GM12878 (cell line): ENCODE measurements at regions not wholly inside any gene's neighbourhood (a gene's known extent, or its start where the extent isn't known, plus 50 kb on each side); places are given as distances from the start of the nearest gene placed in this dataset.

Experiments used
- ATAC-seq: fragments of 200-7000 bp; cut with Tn5 transposase; 3 replicates; pipeline ENCODE4 v1.9.1; 2020; ENCODE audit warnings: mild to moderate bottlenecking, moderate library complexity
- BruUV-seq: library from RNA; stranded (reverse); fragments of 400-500 nt; replicated peaks from 2 replicates; lab custom pipeline; 2021; lab: Mats Ljungman, UMichigan
- CTCF ChIA-PET: fragments of 300-600 bp; sonication (Branson Sonifier 250); formaldehyde crosslinking; extraction: SDS; loops from one replicate; lab custom pipeline; 2021; ENCODE audit warnings: inconsistent platforms; lab: Yijun Ruan, JAX
- POLR2A ChIA-PET: fragments of 350-600 bp; formaldehyde crosslinking; extraction: SDS; loops from one replicate; lab custom pipeline; 2021; ENCODE audit warnings: inconsistent platforms; lab: Charles Lee
- RAD21 ChIA-PET: fragments of 300-600 bp; sonication (Branson Sonifier 250); formaldehyde crosslinking; loops from one replicate; lab custom pipeline; 2023; ENCODE audit warnings: antibody characterized with exemption; ENCODE audit not compliant: unreplicated experiment; lab: Charles Lee
- SMC1A ChIA-PET: fragments of 300-600 bp; sonication (Branson Sonifier 250); formaldehyde crosslinking; loops from one replicate; lab custom pipeline; 2023; ENCODE audit not compliant: unreplicated experiment, uncharacterized antibody; lab: Charles Lee
- DNase-seq: peaks from one replicate; pipeline ENCODE4 v3.0.0-alpha.2; 2011; ENCODE audit warnings: low read depth, low spot score
- FAIRE-seq: peaks from 3 replicates; lab custom pipeline; 2011; peaks lifted over from hg19 to GRCh38; lab: Jason Lieb, UNC
- H2AFZ ChIP-seq: 2 replicates; pipeline ENCODE4 v1.6.0; 2011; ENCODE audit warnings: low read depth, low read length, control low read depth; ENCODE audit not compliant: control insufficient read depth
- H3K27ac ChIP-seq: 2 replicates; pipeline ENCODE4 v1.5.1; 2011; ENCODE audit warnings: control low read depth; ENCODE audit not compliant: control insufficient read depth, insufficient read depth
- H3K27me3 ChIP-seq, 2 experiments: replicated peaks in 1 of 2; 2 replicates each; pipeline versions ENCODE4 v1.6.0 to v1.6.1; 2011; ENCODE audit warnings: low read length in 1 of 2; ENCODE audit not compliant: control insufficient read depth in 2 of 2, insufficient read depth in 2 of 2
- H3K36me3 ChIP-seq, 2 experiments: 2 replicates each; pipeline ENCODE4 v1.5.1; 2011; ENCODE audit warnings: low read length in 1 of 2; ENCODE audit not compliant: control insufficient read depth in 2 of 2, insufficient read depth in 2 of 2
- H3K4me1 ChIP-seq: 2 replicates; pipeline ENCODE4 v1.6.1; 2011; ENCODE audit warnings: mild to moderate bottlenecking, low read length, moderate library complexity, mixed read lengths; ENCODE audit not compliant: control insufficient read depth, insufficient read depth
- H3K4me2 ChIP-seq: 2 replicates; pipeline ENCODE4 v1.6.0; 2011; ENCODE audit warnings: control low read depth; ENCODE audit not compliant: control insufficient read depth, insufficient read depth
- H3K4me3 ChIP-seq: fragments of 200-600 bp; sonication (generic); 2 replicates; pipeline ENCODE4 v1.5.1; 2016
- H3K79me2 ChIP-seq: 2 replicates; pipeline ENCODE4 v1.6.0; 2011; ENCODE audit warnings: low read length; ENCODE audit not compliant: control insufficient read depth, insufficient read depth
- H3K9ac ChIP-seq: 2 replicates; pipeline ENCODE4 v1.8.0; 2011; ENCODE audit warnings: low read length, control low read depth, mixed read lengths; ENCODE audit not compliant: control insufficient read depth, insufficient read depth
- H3K9me3 ChIP-seq: replicated peaks from 3 replicates; pipeline ENCODE4 v1.5.1; 2011; ENCODE audit warnings: mild to moderate bottlenecking, low read length; ENCODE audit not compliant: control insufficient read depth, insufficient read depth
- H4K20me1 ChIP-seq: 2 replicates; pipeline ENCODE4 v1.6.0; 2011; ENCODE audit not compliant: control insufficient read depth, insufficient read depth
- DPF2 ChIP-seq: fragments of 450-650 bp; IDR thresholded peaks from 2 replicates; pipeline ENCODE4 v1.6.1; 2017; ENCODE audit warnings: mild to moderate bottlenecking
- HDAC2 ChIP-seq: fragments of 200-600 bp; sonication (generic); IDR thresholded peaks from 2 replicates; pipeline ENCODE4 v1.6.1; 2017
- JUND ChIP-seq: IDR thresholded peaks from 2 replicates; pipeline ENCODE4 v1.6.1; 2012; ENCODE audit warnings: low read depth, mild to moderate bottlenecking, low read length, improper control_type of control experiment, moderate library complexity
- MEF2B ChIP-seq: fragments of 450-650 bp; IDR thresholded peaks from 2 replicates; pipeline ENCODE4 v1.6.1; 2018; ENCODE audit warnings: mild to moderate bottlenecking, moderate library complexity; ENCODE audit not compliant: partially characterized antibody, poor library complexity, severe bottlenecking
- MYB ChIP-seq: fragments of 150-350 bp; IDR thresholded peaks from 2 replicates; pipeline ENCODE4 v1.6.1; 2014; ENCODE audit warnings: mild to moderate bottlenecking, low read depth, low read length, borderline replicate concordance
- NFYB ChIP-seq: IDR thresholded peaks from 2 replicates; pipeline ENCODE4 v1.6.1; 2011; ENCODE audit warnings: low read depth, mild to moderate bottlenecking, low read length, improper control_type of control experiment, moderate library complexity; ENCODE audit not compliant: insufficient read depth
- NRF1 ChIP-seq: conservative IDR thresholded peaks from 2 replicates; pipeline ENCODE4 v1.6.1; 2011; ENCODE audit warnings: mild to moderate bottlenecking, low read depth, low read length, improper control_type of control experiment
- POLR2A ChIP-seq: IDR thresholded peaks from 2 replicates; pipeline ENCODE4 v1.6.1; 2011; ENCODE audit warnings: low read depth, mild to moderate bottlenecking, low read length
- RBBP5 ChIP-seq: fragments of 200-600 bp; sonication (generic); conservative IDR thresholded peaks from 2 replicates; pipeline ENCODE4 v1.6.1; 2016
- SIN3A ChIP-seq: IDR thresholded peaks from 2 replicates; pipeline ENCODE4 v1.6.1; 2012; ENCODE audit warnings: low read depth, low read length, improper control_type of control experiment
- SPI1 ChIP-seq: IDR thresholded peaks from 2 replicates; pipeline ENCODE4 v1.6.1; 2011; ENCODE audit warnings: low read depth, mild to moderate bottlenecking, low read length, moderate library complexity, borderline replicate concordance; ENCODE audit not compliant: insufficient read depth
- ZBED1 ChIP-seq: IDR thresholded peaks from 2 replicates; pipeline ENCODE4 v1.6.1; 2016; ENCODE audit warnings: borderline replicate concordance
- WGBS: methylation state at CpG from one replicate; pipeline ENCODE4 v1.1.6; 2016; ENCODE audit warnings: low lambda C conversion rate; ENCODE audit not compliant: insufficient replicate concordance, insufficient coverage; ENCODE audit errors: missing lambda C conversion rate; 5-methylcytosine and 5-hydroxymethylcytosine counted together
- in situ Hi-C: fragments of 300-500 bp; cut with MboI; formaldehyde crosslinking; loops from 9 replicates; pipeline ENCODE4 v1.14.3; 2018; ENCODE audit warnings: mixed read lengths
- intact Hi-C: fragments of 100-400 bp; cut with micrococcal nuclease; formaldehyde crosslinking; loops from one replicate; pipeline ENCODE4 v1.14.2; 2022; ENCODE audit not compliant: unreplicated experiment
- TF ChIP-seq, protein P1 (sequence below): fragments of 450-650 bp; formaldehyde crosslinking; IDR thresholded peaks from 2 replicates; pipeline ENCODE4 v1.4.0; 2022; ENCODE audit warnings: mild to moderate bottlenecking, moderate library complexity
- TF ChIP-seq, protein P2 (sequence below): IDR thresholded peaks from 2 replicates; pipeline ENCODE4 v1.6.1; 2011; ENCODE audit warnings: low read depth, low read length, improper control_type of control experiment, borderline replicate concordance
- TF ChIP-seq, protein P3 (sequence below): IDR thresholded peaks from 2 replicates; pipeline ENCODE4 v1.6.1; 2012; ENCODE audit warnings: improper control_type of control experiment, low read depth, low read length; ENCODE audit not compliant: insufficient replicate concordance
- TF ChIP-seq, protein P4 (sequence below): fragments of 450-650 bp; IDR thresholded peaks from 2 replicates; pipeline ENCODE4 v1.6.1; 2014; ENCODE audit warnings: mild to moderate bottlenecking

DNA sequence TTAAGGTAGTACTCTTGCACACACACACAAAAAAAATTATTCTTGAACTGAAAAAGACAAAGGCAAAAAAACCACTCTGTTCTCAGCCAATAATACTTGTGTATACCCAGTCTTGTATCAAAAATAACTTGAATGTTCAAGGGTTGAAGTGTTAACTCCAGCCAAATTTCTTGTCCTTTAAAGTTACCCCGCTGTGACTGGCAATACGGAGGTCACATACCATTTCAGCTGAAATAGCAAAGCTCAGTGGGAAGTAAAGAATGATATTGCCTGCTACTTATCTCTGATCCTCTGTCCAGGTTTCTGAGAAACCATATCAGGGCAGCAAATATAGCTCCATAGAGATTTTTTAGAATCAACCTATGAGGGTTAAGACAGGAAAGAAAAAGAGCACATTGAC lies 167.4 kb downstream of the C12orf50 start:
- in situ Hi-C loops, result no loop called here
- intact Hi-C loops, result no loop called here
- no peak overlapping the region for H3K4me2 ChIP-seq
- 74% methylated on average over 2 of the region's 2 CpGs for WGBS
- H3K36me3 ChIP-seq, result no peaks in the 10 kb centered on the region
- TF ChIP-seq HDAC2 (no peak), MEF2B (no peak), NFYB (no peak), SIN3A (no peak), SPI1 (no peak), MYB (no peak), NRF1 (no peak), ZBED1 (no peak), DPF2 (no peak), JUND (no peak), POLR2A (no peak), RBBP5 (no peak)
- TF ChIP-seq, protein P1, sequence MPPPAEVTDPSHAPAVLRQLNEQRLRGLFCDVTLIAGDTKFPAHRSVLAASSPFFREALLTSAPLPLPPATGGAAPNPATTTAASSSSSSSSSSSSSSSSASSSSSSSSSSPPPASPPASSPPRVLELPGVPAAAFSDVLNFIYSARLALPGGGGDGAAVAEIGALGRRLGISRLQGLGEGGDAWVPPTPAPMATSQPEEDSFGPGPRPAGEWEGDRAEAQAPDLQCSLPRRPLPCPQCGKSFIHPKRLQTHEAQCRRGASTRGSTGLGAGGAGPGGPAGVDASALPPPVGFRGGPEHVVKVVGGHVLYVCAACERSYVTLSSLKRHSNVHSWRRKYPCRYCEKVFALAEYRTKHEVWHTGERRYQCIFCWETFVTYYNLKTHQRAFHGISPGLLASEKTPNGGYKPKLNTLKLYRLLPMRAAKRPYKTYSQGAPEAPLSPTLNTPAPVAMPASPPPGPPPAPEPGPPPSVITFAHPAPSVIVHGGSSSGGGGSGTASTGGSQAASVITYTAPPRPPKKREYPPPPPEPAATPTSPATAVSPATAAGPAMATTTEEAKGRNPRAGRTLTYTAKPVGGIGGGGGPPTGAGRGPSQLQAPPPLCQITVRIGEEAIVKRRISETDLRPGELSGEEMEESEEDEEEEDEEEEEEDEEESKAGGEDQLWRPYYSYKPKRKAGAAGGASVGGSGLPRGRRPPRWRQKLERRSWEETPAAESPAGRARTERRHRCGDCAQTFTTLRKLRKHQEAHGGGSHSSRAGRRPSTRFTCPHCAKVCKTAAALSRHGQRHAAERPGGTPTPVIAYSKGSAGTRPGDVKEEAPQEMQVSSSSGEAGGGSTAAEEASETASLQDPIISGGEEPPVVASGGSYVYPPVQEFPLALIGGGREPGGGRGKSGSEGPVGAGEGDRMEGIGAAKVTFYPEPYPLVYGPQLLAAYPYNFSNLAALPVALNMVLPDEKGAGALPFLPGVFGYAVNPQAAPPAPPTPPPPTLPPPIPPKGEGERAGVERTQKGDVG (CRISPR knock-in tag), result no peak
- TF ChIP-seq, protein P2, sequence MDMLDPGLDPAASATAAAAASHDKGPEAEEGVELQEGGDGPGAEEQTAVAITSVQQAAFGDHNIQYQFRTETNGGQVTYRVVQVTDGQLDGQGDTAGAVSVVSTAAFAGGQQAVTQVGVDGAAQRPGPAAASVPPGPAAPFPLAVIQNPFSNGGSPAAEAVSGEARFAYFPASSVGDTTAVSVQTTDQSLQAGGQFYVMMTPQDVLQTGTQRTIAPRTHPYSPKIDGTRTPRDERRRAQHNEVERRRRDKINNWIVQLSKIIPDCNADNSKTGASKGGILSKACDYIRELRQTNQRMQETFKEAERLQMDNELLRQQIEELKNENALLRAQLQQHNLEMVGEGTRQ, result no peak
- TF ChIP-seq, protein P3, sequence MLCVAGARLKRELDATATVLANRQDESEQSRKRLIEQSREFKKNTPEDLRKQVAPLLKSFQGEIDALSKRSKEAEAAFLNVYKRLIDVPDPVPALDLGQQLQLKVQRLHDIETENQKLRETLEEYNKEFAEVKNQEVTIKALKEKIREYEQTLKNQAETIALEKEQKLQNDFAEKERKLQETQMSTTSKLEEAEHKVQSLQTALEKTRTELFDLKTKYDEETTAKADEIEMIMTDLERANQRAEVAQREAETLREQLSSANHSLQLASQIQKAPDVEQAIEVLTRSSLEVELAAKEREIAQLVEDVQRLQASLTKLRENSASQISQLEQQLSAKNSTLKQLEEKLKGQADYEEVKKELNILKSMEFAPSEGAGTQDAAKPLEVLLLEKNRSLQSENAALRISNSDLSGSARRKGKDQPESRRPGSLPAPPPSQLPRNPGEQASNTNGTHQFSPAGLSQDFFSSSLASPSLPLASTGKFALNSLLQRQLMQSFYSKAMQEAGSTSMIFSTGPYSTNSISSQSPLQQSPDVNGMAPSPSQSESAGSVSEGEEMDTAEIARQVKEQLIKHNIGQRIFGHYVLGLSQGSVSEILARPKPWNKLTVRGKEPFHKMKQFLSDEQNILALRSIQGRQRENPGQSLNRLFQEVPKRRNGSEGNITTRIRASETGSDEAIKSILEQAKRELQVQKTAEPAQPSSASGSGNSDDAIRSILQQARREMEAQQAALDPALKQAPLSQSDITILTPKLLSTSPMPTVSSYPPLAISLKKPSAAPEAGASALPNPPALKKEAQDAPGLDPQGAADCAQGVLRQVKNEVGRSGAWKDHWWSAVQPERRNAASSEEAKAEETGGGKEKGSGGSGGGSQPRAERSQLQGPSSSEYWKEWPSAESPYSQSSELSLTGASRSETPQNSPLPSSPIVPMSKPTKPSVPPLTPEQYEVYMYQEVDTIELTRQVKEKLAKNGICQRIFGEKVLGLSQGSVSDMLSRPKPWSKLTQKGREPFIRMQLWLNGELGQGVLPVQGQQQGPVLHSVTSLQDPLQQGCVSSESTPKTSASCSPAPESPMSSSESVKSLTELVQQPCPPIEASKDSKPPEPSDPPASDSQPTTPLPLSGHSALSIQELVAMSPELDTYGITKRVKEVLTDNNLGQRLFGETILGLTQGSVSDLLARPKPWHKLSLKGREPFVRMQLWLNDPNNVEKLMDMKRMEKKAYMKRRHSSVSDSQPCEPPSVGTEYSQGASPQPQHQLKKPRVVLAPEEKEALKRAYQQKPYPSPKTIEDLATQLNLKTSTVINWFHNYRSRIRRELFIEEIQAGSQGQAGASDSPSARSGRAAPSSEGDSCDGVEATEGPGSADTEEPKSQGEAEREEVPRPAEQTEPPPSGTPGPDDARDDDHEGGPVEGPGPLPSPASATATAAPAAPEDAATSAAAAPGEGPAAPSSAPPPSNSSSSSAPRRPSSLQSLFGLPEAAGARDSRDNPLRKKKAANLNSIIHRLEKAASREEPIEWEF, result no peak
- TF ChIP-seq, protein P4, sequence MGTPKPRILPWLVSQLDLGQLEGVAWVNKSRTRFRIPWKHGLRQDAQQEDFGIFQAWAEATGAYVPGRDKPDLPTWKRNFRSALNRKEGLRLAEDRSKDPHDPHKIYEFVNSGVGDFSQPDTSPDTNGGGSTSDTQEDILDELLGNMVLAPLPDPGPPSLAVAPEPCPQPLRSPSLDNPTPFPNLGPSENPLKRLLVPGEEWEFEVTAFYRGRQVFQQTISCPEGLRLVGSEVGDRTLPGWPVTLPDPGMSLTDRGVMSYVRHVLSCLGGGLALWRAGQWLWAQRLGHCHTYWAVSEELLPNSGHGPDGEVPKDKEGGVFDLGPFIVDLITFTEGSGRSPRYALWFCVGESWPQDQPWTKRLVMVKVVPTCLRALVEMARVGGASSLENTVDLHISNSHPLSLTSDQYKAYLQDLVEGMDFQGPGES, result no peak
- H3K9me3 ChIP-seq, result no peaks in the 10 kb centered on the region
- RAD21 ChIA-PET, result no interaction called here
- H3K27me3 ChIP-seq, result no peaks in the 10 kb centered on the region
- FAIRE-seq, result no peak
- DNase-seq, result no peak
- no TSS peak for BruUV-seq
- H3K9ac ChIP-seq, result no peak overlapping the region
- POLR2A ChIA-PET, result no interaction called here
- no peak overlapping the region for H3K4me3 ChIP-seq
- CTCF ChIA-PET, result no interaction called here
- H3K79me2 ChIP-seq, result no peaks in the 10 kb centered on the region
- ATAC-seq, result no peak
- no peak overlapping the region for H2AFZ ChIP-seq
- no peaks in the 10 kb centered on the region for H4K20me1 ChIP-seq
- no peaks in the 10 kb centered on the region for H3K4me1 ChIP-seq
- no peak overlapping the region for H3K27ac ChIP-seq
- SMC1A ChIA-PET, result no interaction called here
